ENCODE measurements at regions not wholly inside any gene's neighbourhood (a gene's known extent, or its start where the extent isn't known, plus 50 kb on each side); places are given as distances from the start of the nearest gene placed in this dataset.

DNA sequence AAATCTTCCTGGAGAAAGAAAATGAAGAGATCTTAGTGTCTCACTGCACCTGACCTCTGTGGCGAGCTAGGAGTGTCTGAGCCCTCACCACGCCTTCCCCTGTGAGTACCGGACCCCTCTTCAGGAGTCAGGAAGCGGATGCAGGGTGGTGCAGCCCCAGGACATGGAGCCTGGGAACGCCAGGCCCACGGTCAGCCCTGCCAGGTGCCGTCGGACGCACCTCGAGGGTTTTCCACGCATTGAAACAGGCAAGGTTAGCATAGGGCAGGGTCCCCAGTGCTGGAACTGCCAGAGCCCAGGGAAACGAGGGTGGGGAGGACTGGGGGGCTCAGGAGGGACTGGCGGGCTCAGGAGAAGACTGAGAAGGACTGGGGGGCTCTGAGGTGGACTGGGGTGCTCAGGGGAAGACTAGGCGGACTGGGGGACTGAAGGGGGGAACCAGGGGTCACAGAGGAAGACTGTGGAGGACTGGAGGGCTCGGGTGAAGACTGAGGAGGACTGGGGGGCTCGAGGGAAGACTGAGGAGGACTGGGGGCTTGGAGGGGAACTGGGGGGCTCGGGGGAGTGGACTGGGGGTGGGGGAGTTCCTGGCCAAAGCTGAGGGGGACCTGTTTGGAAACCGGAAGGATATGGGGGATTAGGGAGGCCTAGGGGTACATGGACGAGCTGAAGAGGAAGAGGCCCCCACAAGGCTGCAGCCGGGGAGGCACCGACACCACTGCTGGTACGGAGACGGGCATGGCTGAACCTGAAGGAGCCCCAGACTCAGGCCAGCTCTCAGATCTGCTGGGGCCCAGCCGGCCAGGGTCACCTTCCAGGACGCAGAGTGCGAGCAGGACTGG is 65.2 kb upstream of the SNTG2 start:
- TF ChIP-seq ZNF311 (tag by site-specific recombination; IDR thresholded peaks at IDR 0.05; ENCODE audit: borderline replicate concordance) (no peak), CTCF (tag by site-specific recombination; IDR thresholded peaks at IDR 0.05) (no peak), PRDM10 (tag by site-specific recombination; IDR thresholded peaks at IDR 0.05) (no peak), ZSCAN30 (tag by site-specific recombination; IDR thresholded peaks at IDR 0.05) (no peak), ZNF157 (tag by site-specific recombination; IDR thresholded peaks at IDR 0.05) (no peak), ZNF791 (tag by site-specific recombination; IDR thresholded peaks at IDR 0.05) (no peak), GLIS2 (tag by site-specific recombination; IDR thresholded peaks at IDR 0.05) (no peak), ZNF792 (tag by site-specific recombination; IDR thresholded peaks at IDR 0.05) (no peak), ZNF510 (tag by site-specific recombination; IDR thresholded peaks at IDR 0.05; ENCODE audit: insufficient replicate concordance) (no peak), REST (tag by site-specific recombination; IDR thresholded peaks at IDR 0.05) (no peak), ZNF548 (tag by site-specific recombination; IDR thresholded peaks at IDR 0.05) (no peak), PRDM1 (tag by site-specific recombination; IDR thresholded peaks at IDR 0.05) (no peak)
- TF ChIP-seq, protein P1, sequence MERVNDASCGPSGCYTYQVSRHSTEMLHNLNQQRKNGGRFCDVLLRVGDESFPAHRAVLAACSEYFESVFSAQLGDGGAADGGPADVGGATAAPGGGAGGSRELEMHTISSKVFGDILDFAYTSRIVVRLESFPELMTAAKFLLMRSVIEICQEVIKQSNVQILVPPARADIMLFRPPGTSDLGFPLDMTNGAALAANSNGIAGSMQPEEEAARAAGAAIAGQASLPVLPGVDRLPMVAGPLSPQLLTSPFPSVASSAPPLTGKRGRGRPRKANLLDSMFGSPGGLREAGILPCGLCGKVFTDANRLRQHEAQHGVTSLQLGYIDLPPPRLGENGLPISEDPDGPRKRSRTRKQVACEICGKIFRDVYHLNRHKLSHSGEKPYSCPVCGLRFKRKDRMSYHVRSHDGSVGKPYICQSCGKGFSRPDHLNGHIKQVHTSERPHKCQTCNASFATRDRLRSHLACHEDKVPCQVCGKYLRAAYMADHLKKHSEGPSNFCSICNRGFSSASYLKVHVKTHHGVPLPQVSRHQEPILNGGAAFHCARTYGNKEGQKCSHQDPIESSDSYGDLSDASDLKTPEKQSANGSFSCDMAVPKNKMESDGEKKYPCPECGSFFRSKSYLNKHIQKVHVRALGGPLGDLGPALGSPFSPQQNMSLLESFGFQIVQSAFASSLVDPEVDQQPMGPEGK (tag by site-specific recombination; IDR thresholded peaks at IDR 0.05) = no peak
